ENCODE measurements at regions not wholly inside any gene's neighbourhood (a gene's known extent, or its start where the extent isn't known, plus 50 kb on each side); places are given as distances from the start of the nearest gene placed in this dataset.

GRCh38 chr10:124303662-124304418 is 114.9 kb downstream of the OAT start:
- no peak for DNase-seq (ENCODE audit: low read depth in 2 of 2)

- DNase-seq (ENCODE audit: low read depth in 2 of 2), result no peak
Measured at GRCh38 chr10:124302951-124303505, 115.7 kb downstream of the OAT start.

GRCh38 chr10:124301736-124302135 is 117.0 kb downstream of the OAT start:
- DNase-seq (ENCODE audit: low read depth in 2 of 2), result no peak

DNA sequence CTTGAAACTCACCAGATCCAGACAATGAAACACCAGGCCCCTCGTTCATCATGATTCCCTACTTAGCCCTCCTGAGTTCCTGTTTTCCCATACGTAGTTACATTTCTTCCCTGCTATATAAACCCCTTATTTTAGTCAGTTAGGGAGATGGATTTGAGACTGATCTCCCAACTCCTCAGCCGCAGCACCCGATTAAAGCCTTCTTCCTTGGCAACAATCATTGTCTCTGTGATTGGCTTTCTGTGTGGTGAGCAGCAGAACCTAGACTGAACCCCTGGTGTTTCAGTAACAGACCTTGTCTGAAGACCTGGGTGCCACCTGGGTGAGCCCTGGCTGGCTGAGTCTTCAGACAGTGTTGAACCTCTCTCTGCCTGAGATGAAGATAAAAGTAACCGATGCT is 118.0 kb downstream of the OAT start:
- no peak for DNase-seq (ENCODE audit: low read depth in 2 of 2)

DNA sequence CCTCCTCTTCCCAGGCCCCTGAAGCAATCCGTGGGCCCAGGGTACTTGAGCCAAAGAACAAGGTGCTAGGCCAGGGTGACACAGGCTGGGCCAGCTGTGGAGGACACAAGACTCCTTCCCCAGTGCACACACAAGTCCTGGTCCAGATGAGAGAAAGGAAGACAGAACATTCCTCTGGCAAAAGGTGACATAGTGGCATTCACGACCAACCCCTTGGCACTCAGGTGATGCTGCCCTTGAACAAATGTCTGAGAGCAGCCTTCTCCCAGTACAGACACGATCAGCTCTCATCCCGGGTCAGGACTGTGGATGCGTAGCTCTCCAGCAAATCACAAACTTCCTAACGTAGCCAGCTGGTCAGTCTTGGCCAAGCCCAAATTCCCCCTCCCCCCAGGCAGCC is 118.5 kb downstream of the OAT start:
- no peak for DNase-seq (ENCODE audit: low read depth in 2 of 2)

GRCh38 chr10:124299696-124300095 is 119.0 kb downstream of the OAT start:
- DNase-seq (ENCODE audit: low read depth in 2 of 2), result no peak

GRCh38 chr10:124298891-124299290 is 119.8 kb downstream of the OAT start:
- DNase-seq (ENCODE audit: low read depth in 2 of 2), result no peak

GRCh38 chr10:124296813-124297788 is 121.6 kb downstream of the OAT start:
- DNase-seq (ENCODE audit: low read depth in 2 of 2), result no peak

DNA sequence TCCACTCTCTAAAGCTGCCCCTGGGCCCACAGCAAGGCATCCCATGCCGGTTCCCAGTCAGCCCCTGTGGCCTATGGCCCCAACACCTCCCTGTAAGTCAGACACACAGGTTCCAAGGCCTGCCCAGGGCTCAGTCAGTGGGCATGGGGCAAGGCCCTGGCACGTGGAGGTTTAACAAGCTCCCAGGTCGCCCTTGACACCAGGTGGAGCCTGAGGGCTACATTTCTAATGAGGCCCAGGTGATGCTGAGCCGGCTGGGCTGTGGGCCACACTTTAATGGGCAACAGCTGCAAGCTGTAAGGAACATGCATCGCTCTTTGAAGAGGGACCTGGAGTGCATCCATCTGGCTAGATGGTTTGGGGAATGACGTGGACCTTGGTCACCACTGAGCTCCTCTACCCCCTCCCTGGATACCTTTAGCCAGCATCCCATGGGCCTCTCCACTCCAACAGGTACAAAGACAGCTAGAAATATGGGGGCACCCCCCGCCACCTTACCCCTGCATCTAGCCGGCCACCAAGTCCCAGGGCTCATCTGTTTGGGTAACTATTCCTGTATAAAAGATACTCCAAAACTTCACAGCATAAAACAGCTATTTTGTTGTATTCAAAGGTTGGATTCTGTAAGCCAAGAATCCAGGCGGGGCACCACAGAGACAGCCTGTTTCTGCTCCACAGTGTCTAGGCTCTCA is 122.5 kb downstream of the OAT start:
- DNase-seq (ENCODE audit: low read depth in 2 of 2), result peak; percentile 18 to 31

DNA sequence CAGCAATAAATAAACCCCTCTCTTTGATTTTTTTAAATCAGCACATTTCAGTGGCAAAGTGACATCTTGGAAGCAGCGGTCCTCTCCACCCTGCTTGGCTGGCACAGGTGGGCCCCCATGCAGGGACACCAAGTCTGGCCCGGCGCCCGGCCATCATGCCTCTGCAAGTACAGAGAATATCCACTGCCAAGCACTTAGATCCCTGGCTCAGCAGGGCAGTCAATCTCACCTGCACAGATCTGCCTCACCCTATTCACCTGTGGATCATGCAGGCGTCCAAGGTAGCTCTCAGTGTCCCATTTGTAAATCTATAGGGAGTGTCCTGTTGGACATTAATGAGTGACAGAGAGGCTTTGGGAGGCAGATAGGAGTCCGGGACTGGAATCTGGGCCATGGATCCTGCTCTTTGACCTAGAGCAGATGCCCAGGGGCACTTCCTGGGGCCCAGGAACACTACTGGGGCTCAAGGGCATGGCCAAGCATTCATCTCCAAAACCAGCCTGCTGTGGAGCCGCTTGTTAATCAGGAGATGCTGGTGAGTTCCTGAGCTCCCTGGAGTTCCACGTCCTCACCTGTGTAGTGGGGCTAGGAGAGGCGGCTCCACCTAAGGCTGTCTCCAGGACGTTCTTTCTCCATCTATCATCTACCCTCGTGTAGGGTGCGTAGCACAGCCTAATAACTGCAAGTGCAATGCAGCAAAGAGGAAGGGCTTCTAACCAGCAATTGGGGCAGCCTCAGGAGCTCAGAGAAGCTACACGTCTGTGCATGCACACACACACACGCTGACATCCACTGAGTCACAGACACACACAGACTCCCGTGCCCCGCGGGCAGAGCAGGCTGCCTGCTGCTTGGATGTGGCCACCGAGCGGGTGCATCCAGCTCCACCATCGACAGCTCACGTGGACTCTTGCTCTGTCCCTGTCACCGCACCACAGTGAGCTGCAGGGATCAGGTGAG is 123.6 kb downstream of the OAT start:
- no peak for DNase-seq (ENCODE audit: low read depth in 2 of 2)

GRCh38 chr10:124293616-124294449 is 124.9 kb downstream of the OAT start:
- no peak for DNase-seq (ENCODE audit: low read depth in 2 of 2)

DNA sequence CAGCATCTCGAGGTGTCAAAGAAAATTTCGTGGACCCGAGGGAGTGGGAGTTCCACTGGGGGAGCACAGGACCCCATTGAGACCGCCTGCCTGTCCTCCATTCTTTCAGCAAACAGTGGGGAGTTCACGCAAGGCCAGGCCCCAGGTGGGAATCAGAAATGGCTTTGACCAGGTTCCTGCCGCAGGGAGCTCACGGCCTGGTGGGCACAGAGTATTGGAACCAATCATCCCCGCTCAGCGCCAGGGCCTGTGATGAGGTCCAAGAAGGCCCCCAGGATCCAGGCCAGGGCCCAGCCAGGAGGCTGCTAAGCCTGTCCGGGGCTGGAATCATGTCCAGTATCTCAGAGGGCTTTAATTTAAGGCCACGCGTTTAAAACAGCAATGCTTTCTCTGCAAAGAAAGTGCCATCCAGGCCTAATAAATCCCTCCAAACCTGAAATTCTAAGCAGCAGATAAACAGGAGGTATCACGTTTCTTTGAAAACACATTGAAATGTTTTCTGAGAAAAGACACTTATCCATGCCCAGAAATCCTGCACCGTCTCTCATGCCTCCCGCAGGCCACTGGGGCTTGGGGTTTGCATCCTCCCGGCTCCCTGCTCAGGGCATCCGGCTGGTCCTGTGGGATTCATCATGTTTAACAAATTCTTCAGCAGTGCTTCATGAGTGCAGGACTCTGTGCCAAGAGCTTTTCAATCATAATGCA is 125.7 kb downstream of the OAT start:
- no peak for DNase-seq (ENCODE audit: low read depth in 2 of 2)

DNA sequence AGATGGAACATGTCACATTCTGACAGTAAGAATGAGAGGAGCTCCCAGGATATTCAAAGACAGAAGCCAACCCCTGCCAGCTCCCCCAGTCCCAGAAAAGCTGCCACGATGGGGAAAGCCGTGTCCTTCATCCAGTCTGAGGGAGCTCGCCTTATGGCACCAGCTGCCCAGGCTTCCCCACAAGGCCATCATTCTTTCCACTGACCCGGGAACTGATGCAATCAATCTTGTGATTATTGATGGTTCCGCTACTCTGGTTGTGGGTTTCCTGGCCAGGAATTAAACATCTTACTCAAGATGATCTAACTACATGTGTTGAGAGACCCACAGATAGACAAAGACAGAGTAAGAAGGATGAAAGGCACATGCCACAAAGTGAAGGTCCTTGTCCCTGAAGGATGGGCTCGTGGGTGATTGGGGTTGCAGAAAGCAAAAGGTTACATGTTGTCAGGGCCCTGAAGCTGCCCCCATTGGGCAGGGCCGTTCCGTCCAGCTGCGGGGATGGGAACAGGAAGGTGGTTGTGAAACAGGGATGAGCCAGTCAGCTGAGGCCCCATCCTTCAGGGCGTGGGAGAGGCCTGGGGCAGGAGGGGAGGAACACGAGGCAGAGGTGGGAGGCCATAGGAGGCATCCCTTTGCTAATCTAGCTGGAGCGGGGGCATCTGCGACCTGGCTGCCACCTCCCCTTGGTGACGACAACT is 127.6 kb downstream of the OAT start:
- no peak for DNase-seq (ENCODE audit: low read depth in 2 of 2)

GRCh38 chr10:124289851-124290795 is 128.6 kb downstream of the OAT start:
- DNase-seq (ENCODE audit: low read depth in 2 of 2), result no peak

DNA sequence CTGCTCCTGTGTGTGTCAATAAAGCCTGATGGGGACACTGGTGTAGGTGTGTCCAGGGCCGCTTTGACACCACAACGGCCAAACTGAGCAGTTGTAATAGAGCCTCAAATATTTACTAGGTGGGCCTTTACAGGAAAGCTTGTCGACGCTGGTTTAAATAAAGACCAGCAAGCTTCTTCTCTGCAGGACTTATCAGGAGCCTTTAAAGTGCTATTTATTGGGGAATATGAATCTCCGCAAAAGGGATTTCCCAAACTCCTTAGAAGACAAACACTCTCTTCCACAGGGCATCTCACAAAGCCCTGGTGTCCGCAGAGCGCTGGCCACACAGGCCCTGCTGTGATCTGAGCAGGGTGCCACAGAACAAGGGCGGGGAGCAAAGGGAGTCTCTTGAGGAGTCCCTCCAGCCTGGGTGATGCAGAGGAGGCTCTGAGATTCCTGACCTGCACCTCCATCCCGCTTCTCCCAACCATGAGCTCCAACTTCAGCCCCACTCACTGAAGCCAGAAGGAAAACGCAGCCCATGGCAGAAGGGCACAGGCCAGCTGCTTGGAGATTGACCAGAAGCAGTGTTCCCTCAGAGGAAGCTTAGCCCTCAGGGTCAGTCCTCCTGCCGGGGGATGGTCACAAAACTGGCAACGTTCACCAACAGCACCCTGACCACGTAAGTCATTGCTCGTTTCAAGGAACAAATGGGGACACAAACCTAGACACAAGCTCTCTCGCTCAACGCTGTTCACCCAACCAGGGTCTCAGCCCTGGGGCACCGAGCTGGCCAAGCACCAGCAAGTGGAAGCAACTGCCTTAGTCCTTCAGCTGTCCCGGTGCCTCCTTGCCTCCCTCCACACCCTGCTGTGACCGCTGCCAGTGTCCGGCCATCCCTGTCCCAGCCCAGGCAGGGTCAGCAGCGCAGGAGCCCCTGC is 129.5 kb downstream of the OAT start:
- DNase-seq (ENCODE audit: low read depth in 2 of 2), result no peak

GRCh38 chr10:124288486-124288885 is 130.2 kb downstream of the OAT start:
- DNase-seq (ENCODE audit: low read depth in 2 of 2), result no peak
